ENCODE measurements at regions not wholly inside any gene's neighbourhood (a gene's known extent, or its start where the extent isn't known, plus 50 kb on each side); places are given as distances from the start of the nearest gene placed in this dataset.
A peak's percentile ranks its signal among the peaks of the same experiment; 100 is the strongest.

DNA sequence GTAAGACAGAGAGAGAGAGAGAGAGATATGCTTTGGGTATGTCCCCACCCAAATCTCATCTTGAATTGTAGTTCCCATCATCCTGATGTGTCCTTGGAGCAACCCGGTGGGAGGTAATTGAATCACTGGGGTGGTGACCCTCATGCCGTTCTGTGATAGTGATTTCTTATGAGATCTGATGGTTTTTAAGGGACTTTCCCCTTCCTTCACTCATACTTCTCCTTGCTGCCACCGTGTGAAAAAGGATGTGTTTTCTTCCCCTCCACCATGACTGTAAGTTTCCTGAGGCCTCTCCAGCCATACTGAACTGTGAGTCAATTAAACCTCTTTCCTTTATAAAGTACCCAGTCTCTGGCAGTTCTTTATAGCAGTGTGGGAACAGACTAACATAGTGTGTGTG is 60.3 kb downstream of the EOMES start:
- no peak overlapping the region for H3K27ac Mint-ChIP-seq
- H3K4me3 Mint-ChIP-seq: no peak overlapping the region
- no peaks in the 10 kb centered on the region for H3K9me3 Mint-ChIP-seq
- POLR2A ChIA-PET: no interaction called here
- no peak for ATAC-seq
- no peak for DNase-seq
- no peaks in the 10 kb centered on the region for H3K27me3 Mint-ChIP-seq
- no peaks in the 10 kb centered on the region for H3K36me3 Mint-ChIP-seq
- H3K4me1 Mint-ChIP-seq: peaks cover 6 to 7% (median 7%) of the 10 kb centered on the region in 4 donors

DNA sequence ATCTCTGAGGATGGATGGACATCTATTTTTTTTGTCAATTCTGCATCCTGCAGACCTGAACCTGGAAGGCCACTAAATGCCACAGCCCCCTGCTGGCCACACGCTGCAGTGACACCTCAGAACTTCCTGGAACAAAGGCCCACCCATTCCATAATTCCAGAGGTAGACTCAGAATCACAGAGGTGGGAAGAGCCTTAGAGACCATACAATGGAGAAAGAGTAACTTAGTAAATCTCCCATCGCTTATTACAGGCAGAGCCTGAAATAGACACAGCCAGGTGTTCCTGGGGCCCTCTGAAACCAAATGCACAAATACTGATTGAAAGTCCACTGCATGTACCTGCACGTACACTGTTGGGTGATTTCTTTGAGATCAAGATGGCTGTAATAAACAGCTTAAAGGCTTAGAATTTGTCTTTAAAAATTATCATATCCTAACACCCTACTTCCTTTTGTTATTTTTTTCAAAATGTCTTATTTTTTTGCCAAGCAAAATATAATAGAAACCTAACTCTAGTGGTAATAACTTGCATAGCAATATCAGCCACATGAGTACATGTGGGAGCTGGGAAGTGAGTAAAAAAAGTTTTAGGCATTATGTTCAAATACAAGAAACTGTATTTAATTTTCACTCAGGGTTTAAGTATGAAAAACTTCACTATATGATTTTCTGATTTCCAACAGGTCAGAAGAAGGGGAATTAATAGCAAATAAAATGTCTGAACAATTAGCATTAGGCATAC is 62.7 kb downstream of the EOMES start:
- peaks cover 0 to 8% (median 0%) of the 10 kb centered on the region in 5 donors for H3K27me3 Mint-ChIP-seq
- ATAC-seq (peak; percentile 49 to 57), DNase-seq (peak; percentile 5 to 74 (median 35))
- POLR2A ChIA-PET: no interaction called here
- no peaks in the 10 kb centered on the region for H3K4me1 Mint-ChIP-seq
- no peaks in the 10 kb centered on the region for H3K36me3 Mint-ChIP-seq
- no peak overlapping the region for H3K27ac Mint-ChIP-seq
- H3K9me3 Mint-ChIP-seq: no peaks in the 10 kb centered on the region
- no peak overlapping the region for H3K4me3 Mint-ChIP-seq

DNA sequence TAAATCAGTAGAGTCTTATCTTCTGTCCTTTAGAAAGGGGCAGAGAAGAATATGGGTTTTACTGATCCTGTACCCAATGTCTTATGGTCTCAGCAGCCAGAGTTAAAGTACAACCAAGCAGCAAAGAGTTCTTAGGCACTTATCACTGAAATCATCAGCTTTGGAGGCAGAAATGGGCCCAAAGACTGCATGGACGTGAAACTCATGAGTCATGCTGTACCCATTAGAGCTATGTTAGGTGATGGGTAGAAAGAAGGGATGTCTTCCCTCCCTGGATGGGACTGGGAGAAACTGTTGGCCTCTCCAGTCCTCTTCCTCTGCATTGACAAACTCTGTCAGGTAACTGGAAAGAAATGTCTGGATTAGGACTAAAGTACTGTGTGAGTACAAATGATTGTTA is 63.4 kb downstream of the EOMES start:
- no peak for ATAC-seq
- Mint-ChIP-seq H3K4me3 (no peak overlapping the region), H3K27me3 (peaks cover 0 to 8% (median 0%) of the 10 kb centered on the region in 5 donors), H3K27ac (no peak overlapping the region), H3K4me1 (no peaks in the 10 kb centered on the region), H3K36me3 (no peaks in the 10 kb centered on the region), H3K9me3 (peaks cover 0 to under 1% (median 0%) of the 10 kb centered on the region in 9 donors)
- POLR2A ChIA-PET: no interaction called here
- no peak for DNase-seq

- Mint-ChIP-seq H3K27me3 (peaks cover 0 to 10% (median 3%) of the 10 kb centered on the region in 5 donors), H3K4me3 (no peak overlapping the region), H3K4me1 (no peaks in the 10 kb centered on the region), H3K27ac (no peak overlapping the region), H3K9me3 (peaks cover 0 to 2% (median 0%) of the 10 kb centered on the region in 9 donors), H3K36me3 (no peaks in the 10 kb centered on the region)
- POLR2A ChIA-PET: interaction anchor here (0.6 kb wide), 1 partner anchor 667 kb away, joined by 5 read pairs; no protein-coding TSS in a partner anchor
- DNase-seq: no peak
- no peak for ATAC-seq
Measured at GRCh38 chr3:27657871-27658270, 64.3 kb downstream of the EOMES start.

- peak overlapping the region in 1 of 10 donors; percentile 23 for H3K27ac Mint-ChIP-seq
Measured at GRCh38 chr3:27657404-27657803, 64.7 kb downstream of the EOMES start.

GRCh38 chr3:27656790-27657189 is 65.3 kb downstream of the EOMES start:
- no peak for ATAC-seq
- no peak for DNase-seq
- POLR2A ChIA-PET: no interaction called here
- H3K4me3 Mint-ChIP-seq: no peak overlapping the region
- H3K27me3 Mint-ChIP-seq: peaks cover 0 to 10% (median 3%) of the 10 kb centered on the region in 5 donors
- no peaks in the 10 kb centered on the region for H3K4me1 Mint-ChIP-seq
- peaks cover 0 to 2% (median 0%) of the 10 kb centered on the region in 9 donors for H3K9me3 Mint-ChIP-seq
- no peaks in the 10 kb centered on the region for H3K36me3 Mint-ChIP-seq
- no peak overlapping the region for H3K27ac Mint-ChIP-seq

More at GRCh38 chr3:27657404-27657803, 64.7 kb downstream of the EOMES start:
- ATAC-seq (no peak), DNase-seq (no peak)
- Mint-ChIP-seq H3K4me3 (no peak overlapping the region), H3K36me3 (no peaks in the 10 kb centered on the region), H3K4me1 (no peaks in the 10 kb centered on the region), H3K9me3 (peaks cover 0 to 2% (median 0%) of the 10 kb centered on the region in 9 donors), H3K27me3 (peaks cover 0 to 10% (median 3%) of the 10 kb centered on the region in 5 donors)
- POLR2A ChIA-PET: interaction anchor here (0.6 kb wide), 1 partner anchor 668 kb away, joined by 5 read pairs; no protein-coding TSS in a partner anchor

DNA sequence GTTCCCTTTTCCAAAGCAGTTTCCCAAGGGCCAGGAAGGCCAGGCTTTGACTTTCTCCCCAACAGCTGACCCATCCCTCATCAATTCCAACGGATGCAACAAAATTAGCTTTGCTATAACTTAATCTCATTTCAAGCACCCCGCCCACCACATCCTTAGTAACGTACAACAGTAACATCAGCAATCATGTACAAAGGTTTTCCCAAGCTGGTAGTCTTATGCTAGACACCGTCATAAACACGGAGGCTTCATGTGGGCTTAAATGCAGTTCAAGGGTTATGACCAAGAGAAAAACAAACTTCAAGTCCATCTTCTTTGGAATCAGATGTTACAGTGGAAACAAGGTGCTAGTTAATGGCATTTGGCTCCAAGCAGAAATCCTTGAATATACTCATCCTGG is 66.6 kb downstream of the EOMES start:
- peaks cover 0 to 2% (median 0%) of the 10 kb centered on the region in 9 donors for H3K9me3 Mint-ChIP-seq
- POLR2A ChIA-PET: no interaction called here
- no peak for ATAC-seq

GRCh38 chr3:27653803-27654558 is 68.1 kb downstream of the EOMES start:
- no peak for DNase-seq
- no peak overlapping the region for H3K4me3 Mint-ChIP-seq
- POLR2A ChIA-PET: no interaction called here
- no peak overlapping the region for H3K27ac Mint-ChIP-seq
- peaks cover 2 to 10% (median 4%) of the 10 kb centered on the region in 5 donors for H3K27me3 Mint-ChIP-seq
- peaks cover 0 to 2% (median 0%) of the 10 kb centered on the region in 9 donors for H3K9me3 Mint-ChIP-seq
- no peaks in the 10 kb centered on the region for H3K36me3 Mint-ChIP-seq
- no peak for ATAC-seq
- no peaks in the 10 kb centered on the region for H3K4me1 Mint-ChIP-seq

More for the DNA sequence above, 66.6 kb downstream of the EOMES start:
- DNase-seq: no peak
- Mint-ChIP-seq H3K27ac (no peak overlapping the region), H3K27me3 (peaks cover 2 to 10% (median 4%) of the 10 kb centered on the region in 5 donors), H3K4me1 (no peaks in the 10 kb centered on the region), H3K4me3 (no peak overlapping the region), H3K36me3 (no peaks in the 10 kb centered on the region)

GRCh38 chr3:27649277-27649676 is 72.8 kb downstream of the EOMES start:
- H3K9me3 Mint-ChIP-seq: peaks cover 0 to 2% (median 0%) of the 10 kb centered on the region in 9 donors
- H3K27me3 Mint-ChIP-seq: peaks cover 2 to 9% (median 4%) of the 10 kb centered on the region in 5 donors
- ATAC-seq (no peak), DNase-seq (no peak)
- H3K4me3 Mint-ChIP-seq: no peak overlapping the region
- H3K4me1 Mint-ChIP-seq: no peaks in the 10 kb centered on the region
- POLR2A ChIA-PET: no interaction called here
- H3K27ac Mint-ChIP-seq: peak overlapping the region in 1 of 10 donors; percentile 24
- H3K36me3 Mint-ChIP-seq: no peaks in the 10 kb centered on the region

GRCh38 chr3:27646896-27647295 is 75.2 kb downstream of the EOMES start:
- Mint-ChIP-seq H3K27me3 (peaks cover 0 to 9% (median 1%) of the 10 kb centered on the region in 5 donors), H3K4me3 (no peak overlapping the region), H3K9me3 (no peaks in the 10 kb centered on the region), H3K4me1 (no peaks in the 10 kb centered on the region), H3K36me3 (no peaks in the 10 kb centered on the region), H3K27ac (no peak overlapping the region)
- POLR2A ChIA-PET: no interaction called here
- DNase-seq (no peak), ATAC-seq (no peak)

DNA sequence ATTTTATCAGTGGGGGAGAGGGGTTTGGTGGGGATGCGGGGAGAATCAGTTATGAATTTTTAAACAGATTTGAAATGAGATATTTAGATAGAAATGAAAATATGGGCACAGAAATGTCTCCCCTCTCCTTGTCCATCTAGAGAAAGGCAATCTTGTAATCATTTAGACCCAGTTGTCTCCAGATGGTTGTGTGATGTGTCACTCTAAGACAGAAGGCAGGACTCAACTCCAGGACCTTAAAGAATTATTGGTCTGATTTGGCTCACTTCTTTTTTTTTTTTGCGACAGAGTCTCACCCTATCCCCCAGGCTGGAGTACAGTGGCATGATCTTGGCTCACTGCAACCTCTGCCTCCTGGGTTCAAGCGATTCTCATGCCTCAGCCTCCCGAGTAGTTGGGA is 77.2 kb downstream of the EOMES start:
- ATAC-seq (no peak), DNase-seq (no peak)
- Mint-ChIP-seq H3K4me3 (no peak overlapping the region), H3K9me3 (no peaks in the 10 kb centered on the region), H3K4me1 (peaks cover 0 to 4% (median 3%) of the 10 kb centered on the region in 4 donors), H3K36me3 (no peaks in the 10 kb centered on the region), H3K27me3 (peaks cover 0 to 9% (median 0%) of the 10 kb centered on the region in 5 donors), H3K27ac (no peak overlapping the region)
- POLR2A ChIA-PET: no interaction called here

DNA sequence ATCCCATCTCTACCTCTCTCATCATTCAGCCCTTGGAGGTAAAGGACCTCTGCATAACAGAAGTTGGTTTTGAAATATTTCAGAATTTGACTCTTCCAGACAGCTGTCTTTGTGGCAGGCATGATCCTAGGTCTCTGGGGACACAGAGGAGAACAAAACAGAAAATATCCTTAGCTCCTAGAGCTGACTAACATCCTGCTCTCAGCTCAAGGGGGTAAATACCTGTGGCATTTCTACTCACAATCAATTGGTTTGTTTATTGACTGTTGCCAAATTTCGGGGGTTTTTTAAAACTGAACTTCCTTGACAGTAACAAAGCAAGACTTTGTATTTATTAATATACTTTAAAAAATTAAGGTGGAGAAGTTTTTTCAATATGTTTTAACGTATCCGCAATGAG is 78.8 kb downstream of the EOMES start:
- no peak for ATAC-seq

GRCh38 chr3:27642796-27643195 is 79.3 kb downstream of the EOMES start:
- no peak overlapping the region for H3K4me3 Mint-ChIP-seq
- H3K27me3 Mint-ChIP-seq: peaks cover 0 to 9% (median 0%) of the 10 kb centered on the region in 5 donors
- H3K36me3 Mint-ChIP-seq: no peaks in the 10 kb centered on the region
- H3K4me1 Mint-ChIP-seq: peaks cover 5 to 17% (median 13%) of the 10 kb centered on the region in 4 donors
- peaks cover 0 to 1% (median 0%) of the 10 kb centered on the region in 9 donors for H3K9me3 Mint-ChIP-seq
- no peak overlapping the region for H3K27ac Mint-ChIP-seq
- no peak for DNase-seq
- no peak for ATAC-seq
- POLR2A ChIA-PET: interaction anchor here (2.0 kb wide), 1 partner anchor 159 kb away, joined by 4 read pairs; the partner anchor contains the start of gene SLC4A7

More for the DNA sequence above, 78.8 kb downstream of the EOMES start:
- peaks cover 0 to 9% (median 0%) of the 10 kb centered on the region in 5 donors for H3K27me3 Mint-ChIP-seq
- H3K4me3 Mint-ChIP-seq: no peak overlapping the region
- POLR2A ChIA-PET: no interaction called here
- no peaks in the 10 kb centered on the region for H3K36me3 Mint-ChIP-seq
- H3K9me3 Mint-ChIP-seq: peaks cover 0 to 1% (median 0%) of the 10 kb centered on the region in 9 donors
- no peak for DNase-seq
- peaks cover 5 to 15% (median 13%) of the 10 kb centered on the region in 4 donors for H3K4me1 Mint-ChIP-seq
- H3K27ac Mint-ChIP-seq: no peak overlapping the region
